ENCODE measurements at regions not wholly inside any gene's neighbourhood (a gene's known extent, or its start where the extent isn't known, plus 50 kb on each side); places are given as distances from the start of the nearest gene placed in this dataset.

DNA sequence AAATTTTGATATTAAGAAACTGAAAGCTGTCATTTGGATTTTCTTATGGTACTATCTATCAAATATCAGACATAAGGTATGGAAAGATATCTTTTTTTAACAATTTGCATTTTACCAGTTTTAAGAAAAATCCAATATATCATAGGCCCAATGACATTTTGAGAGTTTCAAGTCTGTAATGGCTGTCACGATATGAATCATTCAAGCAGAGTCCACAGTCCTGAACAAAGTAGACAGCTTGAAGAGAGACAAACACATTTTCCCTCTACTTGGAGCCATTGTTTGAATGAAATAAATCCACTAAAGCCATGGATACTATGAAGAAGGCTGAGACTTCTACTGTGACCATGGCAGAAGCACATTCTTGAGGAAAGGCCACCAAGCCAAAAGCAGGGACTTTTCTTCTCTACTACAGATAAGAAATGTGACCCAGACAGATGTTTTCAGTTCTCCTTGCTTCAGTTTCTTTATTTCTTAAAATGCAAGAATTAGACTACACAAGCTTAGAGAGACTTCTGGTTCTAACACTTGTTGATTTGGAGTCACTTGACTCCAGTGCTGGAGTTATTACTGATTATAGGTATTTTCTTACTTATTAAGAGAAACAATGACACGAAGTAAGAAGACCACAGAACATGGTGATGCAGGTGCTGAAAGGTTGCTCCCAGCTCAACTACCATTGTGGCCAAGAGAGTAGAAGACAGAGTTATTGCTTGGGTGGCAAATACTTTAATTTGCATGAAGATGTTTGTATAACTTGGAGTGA lies 429.1 kb downstream of the KIF20B start:
- no peak for DNase-seq

DNA sequence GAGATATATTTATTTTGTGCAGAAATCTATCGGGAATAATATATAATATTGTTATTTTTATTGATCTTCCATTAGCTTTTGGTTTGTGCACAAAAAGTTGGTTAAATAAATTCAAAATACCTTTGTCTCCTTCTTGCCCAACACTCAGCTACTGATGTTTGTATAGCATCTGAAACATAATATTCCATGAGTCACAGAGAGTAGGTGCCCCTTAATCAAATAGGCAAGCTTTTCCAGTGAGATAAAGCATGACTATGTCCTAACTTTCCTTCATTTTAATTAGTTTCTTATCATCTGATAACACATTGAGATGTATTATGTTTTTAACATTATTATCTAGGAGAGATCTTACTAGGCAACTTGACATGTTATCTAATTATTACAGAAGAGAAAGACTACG lies 432.2 kb downstream of the KIF20B start:
- DNase-seq, result no peak

DNA sequence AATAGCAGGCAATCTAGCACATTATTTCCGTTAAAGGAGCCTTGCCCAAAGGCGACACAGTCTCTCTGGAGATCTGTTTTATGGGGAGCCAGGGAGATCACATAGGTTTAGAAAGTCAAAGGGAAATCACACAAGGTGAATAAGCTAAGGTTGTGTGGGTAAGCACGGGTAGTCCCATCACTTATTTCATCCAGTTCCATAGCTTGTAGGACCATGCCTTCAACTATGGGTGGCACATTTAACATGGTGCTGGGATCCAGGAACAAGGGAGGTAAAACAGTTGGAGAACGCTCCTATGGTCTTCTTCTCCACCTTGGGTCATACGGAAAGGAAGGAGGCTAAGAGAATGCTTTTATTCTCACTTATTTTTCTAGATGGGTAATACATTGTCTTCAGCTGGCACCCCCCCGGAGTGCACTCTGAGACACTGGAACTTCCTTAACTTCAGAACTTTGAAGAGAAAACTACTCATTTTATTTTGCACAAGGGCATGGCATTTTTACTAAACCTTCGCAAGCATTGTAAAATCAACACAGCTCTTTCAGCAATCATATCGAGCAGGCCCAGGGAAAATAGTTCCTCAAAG lies 435.4 kb downstream of the KIF20B start:
- DNase-seq, result no peak

DNA sequence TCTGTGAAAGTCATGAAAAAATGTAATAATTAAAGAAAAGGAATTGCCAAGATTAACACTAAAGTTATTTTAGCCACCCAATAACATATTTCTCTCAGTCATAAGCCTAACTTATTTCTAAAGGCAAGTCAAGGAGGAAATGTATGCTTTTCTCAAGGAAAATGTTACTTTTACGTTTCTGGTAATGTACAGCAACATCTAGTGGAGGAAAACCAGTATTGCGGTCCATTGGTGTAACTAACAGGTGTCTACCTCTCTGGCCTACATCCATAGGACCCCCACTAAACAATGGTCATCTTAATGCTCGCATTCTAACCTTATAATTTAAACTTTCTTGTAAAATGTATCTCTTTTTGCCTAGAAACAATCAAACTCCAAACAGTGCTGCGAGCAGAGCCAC lies 437.5 kb downstream of the KIF20B start:
- no peak for DNase-seq

DNA sequence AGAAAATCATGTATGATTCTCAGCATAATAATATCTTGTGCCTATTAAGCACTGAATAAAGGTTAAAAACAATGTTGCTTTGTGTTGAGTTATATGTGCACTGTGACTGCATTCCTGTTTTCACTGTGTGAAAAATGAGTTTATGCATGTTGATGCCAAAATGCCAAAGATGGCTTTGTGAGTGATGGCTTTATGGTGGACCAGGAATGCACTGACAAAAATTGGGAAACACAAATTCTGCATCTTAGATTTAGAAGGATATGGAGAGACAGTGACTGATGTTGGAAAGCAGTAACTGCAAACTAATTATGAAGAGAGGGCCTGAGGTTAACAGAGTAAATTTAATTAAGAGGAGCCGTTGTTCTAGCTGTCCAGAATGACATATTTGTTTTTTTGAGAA lies 440.4 kb downstream of the KIF20B start:
- DNase-seq, result no peak

DNA sequence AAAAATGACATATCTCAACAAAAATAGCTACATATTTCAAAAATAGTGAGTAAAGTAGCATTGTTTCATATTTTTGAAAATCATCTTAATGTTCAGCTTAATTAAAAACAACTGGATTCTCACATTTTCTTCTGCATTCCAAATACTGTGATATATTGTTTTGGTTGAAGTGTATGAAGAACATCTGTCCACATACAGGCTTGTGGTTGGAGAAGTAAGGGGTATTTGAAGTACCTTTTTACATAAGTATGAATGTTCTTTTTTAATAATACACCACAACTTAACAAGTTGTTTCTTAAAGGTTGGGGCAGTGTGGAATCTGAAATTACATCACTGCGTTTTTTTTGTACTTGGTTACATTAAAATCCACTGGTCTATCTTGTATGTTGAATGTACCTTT lies 442.5 kb downstream of the KIF20B start:
- DNase-seq, result no peak

DNA sequence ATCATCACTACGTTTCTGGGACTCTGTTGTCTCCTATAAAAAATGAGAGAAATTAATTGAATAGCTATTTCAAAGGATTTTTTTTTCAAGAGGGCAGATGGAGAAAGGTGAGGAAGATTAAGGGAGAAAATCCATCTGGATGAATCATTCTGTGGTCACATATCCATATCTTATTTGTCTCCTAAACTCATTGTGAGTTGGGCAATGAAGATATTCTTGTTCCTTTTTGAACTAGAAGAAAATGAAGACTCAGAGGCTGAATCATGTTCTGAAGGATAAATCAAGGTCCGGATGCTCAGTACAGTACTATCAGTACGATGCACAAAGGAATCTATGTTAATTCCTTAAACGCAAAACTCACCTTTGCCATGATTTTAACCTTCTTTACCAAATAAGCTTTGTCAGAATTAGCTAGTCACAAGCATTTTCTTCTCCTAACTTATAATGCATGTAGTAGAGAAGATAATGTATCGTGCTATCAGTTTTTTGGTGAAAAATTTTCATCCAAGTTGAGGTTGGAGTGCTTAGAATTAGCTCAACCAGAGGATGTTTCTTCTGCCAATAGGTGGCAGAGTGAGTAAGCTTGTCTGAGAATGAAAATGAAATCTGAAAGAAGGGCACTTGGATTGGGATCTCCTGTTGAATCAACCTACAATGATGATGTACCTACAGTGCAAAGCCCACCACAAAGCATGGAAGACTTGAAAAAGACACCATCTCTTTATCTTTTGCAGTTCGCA lies 446.9 kb downstream of the KIF20B start:
- DNase-seq, result peak in 1 of 2 experiments; percentile 40

DNA sequence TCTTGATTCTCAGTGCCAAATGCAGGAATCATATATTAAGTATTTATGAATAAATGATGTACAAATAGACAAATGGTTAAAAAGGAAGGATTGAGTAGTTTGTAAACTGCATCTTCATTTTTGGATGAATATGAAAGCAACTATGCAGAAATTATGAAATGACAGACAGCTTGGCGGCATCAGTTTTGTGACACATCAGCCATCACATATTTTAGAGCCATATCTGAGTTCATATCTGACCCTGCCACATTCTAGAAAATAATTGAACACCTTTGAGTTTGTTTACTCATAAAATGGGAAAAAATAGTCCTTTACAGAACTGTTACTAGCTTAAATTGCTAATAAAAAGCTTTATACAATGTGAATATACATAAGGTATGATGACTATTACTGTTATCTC lies 448.2 kb downstream of the KIF20B start:
- no peak for DNase-seq

DNA sequence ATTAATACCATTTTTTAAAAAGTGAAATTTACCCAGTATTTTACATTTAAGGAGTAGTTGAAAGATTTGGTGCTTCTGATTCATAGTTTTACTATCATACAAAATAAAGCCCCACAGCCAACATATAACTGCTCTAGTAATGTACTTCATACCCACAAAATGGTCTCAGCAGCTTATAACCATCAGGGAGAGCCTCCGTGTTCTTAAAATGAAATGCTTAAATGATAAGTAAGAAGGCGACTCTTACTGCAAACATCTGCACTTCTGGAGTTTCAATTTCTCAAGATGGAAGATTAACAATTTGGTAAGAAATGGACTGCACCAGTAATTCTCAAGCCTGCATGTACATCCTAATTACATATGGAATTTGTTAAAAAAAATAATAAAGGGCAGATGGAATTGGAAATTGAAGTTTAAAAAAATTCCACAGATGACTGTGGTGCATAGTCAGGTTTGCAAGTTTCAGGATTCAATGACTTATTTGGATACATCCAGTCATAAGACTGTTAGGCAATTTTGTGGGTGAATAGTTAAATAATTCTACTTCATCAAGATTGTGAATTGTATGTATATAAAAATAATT lies 461.0 kb downstream of the KIF20B start:
- no peak for DNase-seq

DNA sequence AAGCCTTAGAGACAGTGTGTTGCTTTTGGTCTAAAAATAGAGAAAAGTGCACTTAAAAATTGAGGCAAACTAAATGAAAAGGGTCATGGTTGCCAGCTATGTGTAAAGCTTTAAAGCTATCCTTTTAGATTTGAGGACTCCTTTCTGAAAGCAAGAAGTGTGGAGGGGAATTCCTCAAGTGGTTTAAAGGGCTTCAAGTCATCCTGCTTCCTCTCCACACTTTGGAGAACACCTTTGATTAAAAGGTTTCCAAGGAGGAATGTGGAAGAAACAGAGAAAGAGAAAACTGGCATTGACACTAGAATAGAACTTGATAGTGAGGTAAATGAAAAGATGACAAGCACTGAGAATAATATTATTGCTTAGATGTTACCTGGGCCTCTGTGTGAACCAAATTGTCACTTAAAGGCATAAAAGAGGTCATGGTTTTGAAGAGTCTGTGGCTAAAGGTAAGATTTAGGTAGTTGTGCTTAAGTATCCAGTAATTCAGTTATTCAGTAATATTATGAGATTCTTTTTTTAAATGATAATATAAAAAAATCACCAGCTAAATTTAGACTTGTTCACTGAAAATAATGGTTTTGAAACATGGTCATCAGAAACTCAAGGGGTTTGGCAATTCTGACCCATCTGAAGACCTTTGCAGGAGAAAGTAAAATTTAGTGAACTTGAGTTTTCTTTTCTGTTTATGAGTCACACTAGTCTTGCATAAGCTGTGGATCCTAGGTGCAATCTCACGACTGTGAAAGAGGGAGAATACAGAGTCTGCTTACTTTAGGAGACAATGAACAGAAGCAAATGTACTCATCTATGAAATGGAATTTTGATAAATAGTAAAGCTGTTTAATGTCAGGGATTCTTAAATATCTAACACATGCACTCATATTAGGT lies 466.0 kb downstream of the KIF20B start:
- no peak for DNase-seq

DNA sequence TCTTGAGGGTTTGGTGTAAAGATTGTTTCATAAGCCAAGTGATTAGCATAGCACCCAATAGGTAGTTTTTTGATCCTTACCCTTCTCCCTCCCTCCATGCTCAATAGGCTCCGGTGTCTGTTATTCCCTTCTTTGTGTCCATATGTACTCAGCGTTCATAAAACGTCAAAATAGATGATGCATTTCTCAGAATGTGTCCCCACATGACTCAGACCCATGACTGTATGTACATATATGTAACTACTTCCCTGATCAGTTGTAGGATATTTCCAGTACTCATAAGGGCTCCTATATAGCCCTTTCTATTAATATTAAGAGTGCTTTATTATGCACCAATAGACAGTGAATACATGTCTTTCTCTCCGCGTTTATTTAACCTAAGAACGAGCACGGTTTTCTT lies 466.9 kb downstream of the KIF20B start:
- no peak for DNase-seq

DNA sequence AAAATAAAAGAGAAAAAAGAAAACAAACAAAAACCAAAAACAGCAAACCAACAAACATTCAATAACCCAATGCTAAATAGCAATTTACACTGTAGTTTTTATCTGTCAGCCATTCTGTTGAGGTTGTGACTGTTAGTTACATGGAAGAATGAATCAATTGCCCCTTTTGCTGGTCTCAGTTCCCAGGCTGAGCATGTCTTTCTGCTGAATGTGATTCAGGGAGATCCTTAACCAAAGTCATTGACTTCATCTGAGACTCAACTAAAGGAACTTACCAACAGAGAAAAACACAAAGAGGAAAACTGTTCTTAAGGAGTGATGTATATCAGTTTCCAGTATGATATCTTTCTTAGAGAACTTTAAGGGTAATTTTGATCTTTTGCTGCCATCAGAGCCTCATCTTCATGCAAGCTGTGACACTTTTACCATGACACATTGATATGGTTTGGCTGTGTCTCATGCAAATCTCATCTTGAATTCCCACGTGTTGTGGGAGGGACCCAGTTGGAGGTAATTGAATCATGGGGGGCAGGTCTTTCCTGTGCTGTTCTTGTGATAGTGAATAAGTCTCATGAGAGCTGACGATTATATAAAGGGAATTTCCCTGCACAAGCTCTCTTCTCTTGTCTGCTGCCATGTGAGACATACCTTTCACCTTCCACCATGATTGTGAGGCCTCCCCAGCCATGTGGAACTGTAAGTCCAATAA lies 469.8 kb downstream of the KIF20B start:
- DNase-seq, result no peak

DNA sequence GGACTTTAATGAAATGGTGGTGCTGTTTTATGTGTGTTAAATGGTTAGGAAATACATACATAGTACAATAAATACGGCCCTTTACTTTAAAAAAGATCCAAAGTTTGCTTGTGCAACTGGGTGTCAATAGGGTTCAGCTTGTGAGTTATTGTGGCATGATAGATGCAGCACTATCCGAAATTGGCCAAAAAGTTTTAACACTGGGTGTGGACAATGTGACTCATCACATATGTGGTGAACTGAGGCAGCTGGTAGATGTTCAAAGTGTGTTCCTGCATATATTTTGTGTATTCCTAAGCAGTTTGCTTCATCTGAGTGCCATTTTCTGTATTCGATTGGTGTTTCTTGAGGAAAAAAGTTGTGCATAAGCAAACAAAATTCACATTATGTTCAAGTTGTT lies 473.1 kb downstream of the KIF20B start:
- DNase-seq, result no peak

DNA sequence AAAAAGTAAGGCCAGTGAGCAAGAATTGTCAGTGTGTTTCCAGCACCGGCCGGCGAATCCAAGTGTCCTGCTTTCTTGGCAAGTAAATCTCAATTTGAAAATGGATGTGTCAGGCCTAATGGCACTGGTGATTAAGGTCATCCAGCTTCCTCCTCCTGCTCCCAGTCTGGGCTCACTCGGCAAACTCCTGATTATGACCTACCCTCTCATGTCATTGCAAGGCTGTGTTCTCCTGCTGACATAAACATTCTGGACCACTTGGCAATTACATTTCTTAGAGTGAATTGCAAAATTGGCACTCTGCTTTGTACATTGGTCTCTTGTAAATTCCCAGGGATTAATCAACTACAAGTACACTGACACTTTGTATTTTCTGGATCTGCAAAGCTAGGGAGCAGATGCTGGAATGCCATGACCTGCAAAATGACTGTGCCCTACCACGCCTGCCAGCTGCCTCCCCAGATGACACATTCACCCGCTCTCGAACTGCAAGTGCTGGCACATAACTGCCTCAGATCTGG lies 473.8 kb downstream of the KIF20B start:
- DNase-seq, result peak; percentile 55 to 93

DNA sequence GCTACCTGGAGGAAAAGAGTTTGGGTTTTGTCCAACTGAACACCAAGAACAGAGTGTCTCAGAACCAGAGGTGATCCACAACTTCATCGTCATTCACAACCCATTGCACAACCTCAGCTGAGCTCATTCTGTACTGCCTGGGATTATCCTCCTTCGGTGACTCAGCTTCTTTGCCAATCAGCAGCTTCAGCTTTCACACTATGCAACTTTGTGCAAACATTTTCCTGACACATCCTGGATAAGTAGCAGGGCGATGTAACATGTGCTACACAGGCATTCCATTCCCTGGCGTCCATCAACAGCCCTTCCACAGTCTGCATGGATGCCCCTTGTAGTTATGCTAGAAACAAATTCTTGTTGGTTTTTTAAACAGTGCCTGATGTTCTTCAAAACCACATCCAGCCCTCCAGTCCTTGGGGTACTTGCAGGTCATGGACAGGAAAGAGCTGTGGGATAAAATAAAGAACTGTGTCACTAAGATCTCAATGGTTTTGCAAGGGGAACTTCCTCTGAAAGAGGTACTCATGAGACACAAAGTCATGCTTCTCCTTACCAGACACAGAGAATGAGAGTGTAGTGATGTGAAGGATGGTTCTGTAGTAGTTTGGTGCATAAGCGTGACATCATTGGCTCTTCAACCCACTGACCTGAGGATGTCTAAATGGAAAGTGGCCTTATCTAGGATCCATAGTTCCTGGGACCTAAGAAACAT lies 478.5 kb downstream of the KIF20B start:
- DNase-seq, result no peak

DNA sequence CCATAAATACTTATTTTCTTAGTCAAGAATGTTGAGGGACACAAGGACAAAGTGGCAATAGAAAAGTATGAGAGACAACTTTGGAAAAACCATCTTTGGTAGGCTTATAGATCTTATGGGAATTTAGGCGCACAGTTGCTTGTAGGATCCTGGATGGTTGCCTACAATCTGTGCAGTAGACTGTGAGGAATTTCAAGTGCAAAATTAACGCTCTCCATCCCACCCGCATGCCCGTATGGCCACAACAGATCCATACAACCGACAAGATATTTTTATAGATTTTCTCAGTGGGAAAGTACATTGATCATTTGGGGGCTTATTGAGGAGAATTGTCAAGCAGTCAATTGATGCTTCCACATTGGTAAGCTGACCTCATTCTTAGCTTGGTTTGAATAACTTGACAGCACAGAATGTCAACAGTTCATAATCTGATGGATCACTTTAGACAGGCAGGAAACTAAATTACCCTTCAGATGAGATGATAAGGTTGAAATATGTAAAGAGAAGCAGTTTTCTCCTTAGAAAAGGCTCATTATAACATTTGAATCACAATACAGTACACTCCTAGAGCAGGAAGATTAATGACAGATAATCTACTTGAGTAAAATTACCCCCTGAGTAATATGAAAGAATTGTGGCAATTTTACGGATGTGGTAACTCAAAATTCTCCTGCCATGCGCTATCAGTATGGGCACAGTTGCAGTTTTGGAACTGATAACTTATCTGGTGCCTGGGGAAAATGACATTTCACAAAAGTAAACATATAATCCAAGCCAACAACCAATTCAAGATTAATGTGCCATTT lies 479.7 kb downstream of the KIF20B start:
- peak; percentile 35 to 66 for DNase-seq

DNA sequence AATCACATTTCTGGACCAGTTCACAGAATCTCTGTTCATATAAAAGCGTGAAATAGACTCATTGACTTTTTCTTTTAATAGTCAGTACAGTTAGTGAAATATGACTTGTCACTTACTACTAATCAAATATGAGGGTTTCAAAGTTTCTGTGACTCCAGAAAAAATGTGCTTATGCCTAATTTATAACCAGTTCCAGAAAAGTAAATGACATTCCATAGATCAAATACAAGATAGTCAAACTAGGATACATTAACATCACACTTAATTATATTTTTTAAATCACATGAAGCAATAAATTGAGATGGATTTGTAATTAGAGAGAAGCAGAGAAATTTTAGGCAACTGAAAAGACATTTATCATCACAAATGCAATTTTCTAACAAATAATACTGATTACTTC lies 491.4 kb downstream of the KIF20B start:
- no peak for DNase-seq

DNA sequence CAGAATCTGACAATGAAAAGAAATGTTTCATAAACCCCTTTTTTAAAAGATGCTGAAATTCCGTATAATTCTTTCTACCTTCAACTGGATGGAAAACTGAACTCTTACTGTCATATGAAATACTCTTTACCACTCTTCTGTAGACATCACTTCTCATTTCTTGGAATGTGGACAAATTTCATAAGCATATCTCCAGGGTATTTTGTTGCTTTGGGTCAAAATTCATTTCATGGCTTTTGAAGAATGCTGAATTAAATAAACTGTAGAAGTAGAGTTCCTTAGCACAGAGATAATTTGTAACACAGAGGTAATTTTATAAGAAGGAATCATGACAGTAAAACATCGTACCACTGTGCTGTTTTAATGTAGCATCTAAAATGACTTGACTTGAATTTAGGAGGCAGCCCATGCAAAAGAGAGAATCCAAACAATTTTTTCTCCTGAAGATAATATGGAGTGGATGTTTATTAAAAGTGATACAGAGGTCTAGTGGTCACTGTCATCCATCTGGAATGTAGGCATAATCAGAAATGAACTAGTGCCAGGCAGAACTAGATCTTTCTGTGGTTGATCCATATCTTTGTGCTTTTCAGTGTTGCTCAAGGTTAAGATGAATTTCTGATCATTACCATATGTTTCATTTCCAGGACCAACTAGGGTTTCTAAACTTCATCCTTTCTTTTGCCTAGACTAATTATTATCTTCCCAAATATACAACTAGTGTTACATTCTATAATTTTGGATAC lies 492.0 kb downstream of the KIF20B start:
- no peak for DNase-seq

DNA sequence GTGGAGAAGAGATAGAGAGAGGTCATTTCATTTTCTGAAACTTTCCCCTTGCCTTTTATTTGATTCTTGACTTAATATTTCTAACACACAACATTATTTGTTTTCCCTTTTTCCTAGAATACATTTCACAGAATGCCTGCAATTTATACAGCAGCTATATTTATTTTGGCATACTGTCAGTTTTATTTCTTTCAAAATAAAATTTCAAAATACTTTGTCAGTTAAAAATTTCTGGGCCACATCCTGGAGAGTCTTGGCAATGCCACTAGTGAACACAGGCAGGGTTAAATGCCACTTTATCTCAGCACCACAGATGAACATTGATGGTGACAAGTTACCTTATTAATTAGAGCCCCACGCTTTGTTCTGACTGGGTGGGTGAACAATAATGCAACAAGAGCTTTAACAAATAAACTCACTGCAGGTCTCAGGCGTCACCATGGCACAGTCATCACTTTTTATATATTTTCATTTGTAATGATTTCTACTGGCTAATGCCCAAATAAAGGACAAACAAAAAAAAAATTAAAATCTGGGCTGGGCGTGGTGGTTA lies 494.0 kb downstream of the KIF20B start:
- DNase-seq, result no peak

All from NCI-H446 (cell line).